ENCODE measurements at regions not wholly inside any gene's neighbourhood (a gene's known extent, or its start where the extent isn't known, plus 50 kb on each side); places are given as distances from the start of the nearest gene placed in this dataset.
"Not testable (repeated sequence)": the region's sequence is repeated elsewhere in the genome, so short reads cannot be mapped to it uniquely, and the experiment has no call there.

- not testable (repeated sequence) for H3K4me3 Mint-ChIP-seq; H3K27ac Mint-ChIP-seq (ENCODE audit: low read depth); H3K9me3 Mint-ChIP-seq; H3K27me3 Mint-ChIP-seq; H3K36me3 Mint-ChIP-seq (ENCODE audit: insufficient read depth); ATAC-seq (replicated peaks; ENCODE audit: extremely low read depth, poor library complexity, severe bottlenecking); DNase-seq (ENCODE audit: low spot score in 2 of 2); H3K4me1 Mint-ChIP-seq
Measured at GRCh38 chr10:133785846-133786602, 159.4 kb upstream of the FRG2B start.

DNA sequence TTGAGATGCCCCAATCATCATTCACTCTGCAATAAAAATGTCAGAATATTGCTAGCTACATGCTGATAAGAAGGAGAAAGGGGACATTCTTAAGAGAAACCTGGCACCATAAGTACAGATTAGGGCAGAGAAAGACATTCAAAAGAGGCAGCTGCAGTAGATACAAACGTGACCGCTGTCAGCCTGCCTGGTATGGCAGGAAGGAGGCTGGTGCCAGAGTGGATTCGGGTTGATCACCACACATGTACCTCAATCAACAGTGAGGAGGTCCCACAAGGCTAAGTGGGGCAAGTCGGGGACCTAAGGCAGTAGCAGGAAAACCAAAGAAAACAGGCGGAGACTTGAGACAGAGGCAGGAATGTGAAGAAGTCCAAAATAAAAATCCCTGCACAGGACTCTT, 158.6 kb upstream of the FRG2B start:
- ATAC-seq (replicated peaks; ENCODE audit: extremely low read depth, poor library complexity, severe bottlenecking); DNase-seq (ENCODE audit: low spot score in 2 of 2); H3K4me3 Mint-ChIP-seq; H3K27ac Mint-ChIP-seq (ENCODE audit: low read depth); H3K36me3 Mint-ChIP-seq (ENCODE audit: insufficient read depth); H3K4me1 Mint-ChIP-seq; H3K27me3 Mint-ChIP-seq; H3K9me3 Mint-ChIP-seq: not testable (repeated sequence)

- DNase-seq (ENCODE audit: low spot score in 2 of 2); H3K27ac Mint-ChIP-seq (ENCODE audit: low read depth); H3K4me1 Mint-ChIP-seq; H3K9me3 Mint-ChIP-seq; ATAC-seq (replicated peaks; ENCODE audit: extremely low read depth, poor library complexity, severe bottlenecking); H3K4me3 Mint-ChIP-seq; H3K36me3 Mint-ChIP-seq (ENCODE audit: insufficient read depth); H3K27me3 Mint-ChIP-seq: not testable (repeated sequence)
Measured at GRCh38 chr10:133765308-133765707, 138.7 kb upstream of the FRG2B start.

- not testable (repeated sequence) for H3K4me3 Mint-ChIP-seq; H3K36me3 Mint-ChIP-seq (ENCODE audit: insufficient read depth); H3K4me1 Mint-ChIP-seq; H3K9me3 Mint-ChIP-seq; H3K27me3 Mint-ChIP-seq; DNase-seq (ENCODE audit: low spot score in 2 of 2); H3K27ac Mint-ChIP-seq (ENCODE audit: low read depth); ATAC-seq (replicated peaks; ENCODE audit: extremely low read depth, poor library complexity, severe bottlenecking)
Measured at GRCh38 chr10:133764823-133765209, 138.2 kb upstream of the FRG2B start.

DNA sequence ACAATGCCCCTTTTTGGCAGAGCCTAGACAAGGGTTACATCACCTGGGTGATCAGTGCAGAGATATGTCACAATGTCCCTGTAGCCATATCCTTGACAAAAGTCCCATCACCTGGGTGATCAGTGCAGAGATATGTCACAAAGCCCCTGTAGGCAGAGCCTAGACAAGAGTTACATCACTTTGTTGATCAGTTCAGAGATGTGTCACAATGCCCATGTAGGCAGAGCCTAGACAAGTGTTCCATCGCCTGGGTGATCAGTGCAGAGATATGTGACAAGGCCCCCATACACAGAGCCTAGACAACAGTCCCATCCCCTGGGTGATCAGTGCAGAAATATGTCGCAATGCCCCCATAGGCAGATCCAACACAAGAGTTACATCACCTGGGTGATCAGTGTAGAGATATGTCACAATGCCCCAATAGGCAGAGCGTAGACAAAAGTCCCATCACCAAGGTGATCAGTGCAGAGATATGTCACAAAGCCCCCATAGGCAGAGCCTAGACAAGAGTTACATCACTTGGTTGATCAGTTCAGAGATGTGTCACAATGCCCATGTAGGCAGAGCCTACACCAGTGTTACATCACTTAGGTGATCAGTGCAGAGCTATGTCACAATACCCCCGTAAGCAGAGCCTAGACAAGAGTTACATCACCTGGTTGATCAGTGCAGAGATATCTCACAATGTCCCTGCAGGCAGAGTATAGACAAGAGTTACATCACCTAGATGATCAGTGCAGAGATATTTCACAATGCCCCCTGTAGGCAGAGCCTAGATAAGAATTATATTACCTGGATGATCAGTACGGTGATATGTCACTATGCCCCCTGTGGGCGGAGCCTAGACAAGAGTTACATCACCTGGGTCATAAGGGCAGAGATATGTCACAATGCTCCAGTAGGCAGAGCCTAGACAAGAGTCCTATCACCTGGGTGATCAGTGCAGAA, 137.6 kb upstream of the FRG2B start:
- not testable (repeated sequence) for H3K27me3 Mint-ChIP-seq; H3K4me3 Mint-ChIP-seq; H3K9me3 Mint-ChIP-seq; ATAC-seq (replicated peaks; ENCODE audit: extremely low read depth, poor library complexity, severe bottlenecking); H3K36me3 Mint-ChIP-seq (ENCODE audit: insufficient read depth); H3K27ac Mint-ChIP-seq (ENCODE audit: low read depth); H3K4me1 Mint-ChIP-seq; DNase-seq (ENCODE audit: low spot score in 2 of 2)

DNA sequence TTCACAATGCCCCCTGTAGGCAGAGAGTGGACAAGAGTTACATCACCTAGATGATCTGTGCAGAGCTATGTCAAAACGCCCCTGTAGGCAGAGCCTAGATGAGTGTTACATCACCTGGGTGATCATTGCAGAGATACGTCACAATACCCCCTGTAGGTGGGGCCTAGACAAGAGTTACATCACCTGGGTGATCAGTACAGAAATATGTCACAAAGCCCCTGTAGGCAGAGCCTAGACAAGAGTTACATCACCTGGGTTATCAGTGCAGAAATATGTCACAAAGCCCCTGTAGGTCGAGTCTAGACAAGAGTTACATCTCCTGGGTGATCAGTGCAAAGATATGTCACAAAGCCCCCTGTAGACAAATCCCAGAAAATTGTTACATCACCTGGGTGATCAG, 136.6 kb upstream of the FRG2B start:
- DNase-seq (ENCODE audit: low spot score in 2 of 2); H3K4me1 Mint-ChIP-seq; H3K27me3 Mint-ChIP-seq; H3K27ac Mint-ChIP-seq (ENCODE audit: low read depth); H3K4me3 Mint-ChIP-seq; H3K9me3 Mint-ChIP-seq; H3K36me3 Mint-ChIP-seq (ENCODE audit: insufficient read depth): not testable (repeated sequence)
- peak; percentile 71 for ATAC-seq (replicated peaks; ENCODE audit: extremely low read depth, poor library complexity, severe bottlenecking)

GRCh38 chr10:133753545-133753944, 127.0 kb upstream of the FRG2B start:
- H3K9me3 Mint-ChIP-seq = not testable (repeated sequence)
- peak; percentile 62 for ATAC-seq (replicated peaks; ENCODE audit: extremely low read depth, poor library complexity, severe bottlenecking)

More at GRCh38 chr10:133753545-133753944, 127.0 kb upstream of the FRG2B start:
- not testable (repeated sequence) for H3K4me3 Mint-ChIP-seq; DNase-seq (ENCODE audit: low spot score in 2 of 2); H3K4me1 Mint-ChIP-seq; H3K27me3 Mint-ChIP-seq; H3K36me3 Mint-ChIP-seq (ENCODE audit: insufficient read depth); H3K27ac Mint-ChIP-seq (ENCODE audit: low read depth)
